Transverse colon (tissue), 3 donors: ENCODE measurements at regions not wholly inside any gene's neighbourhood (a gene's known extent, or its start where the extent isn't known, plus 50 kb on each side); places are given as distances from the start of the nearest gene placed in this dataset.

Source experiments
- CTCF ChIP-seq, 5 experiments: fragments of 200-600 bp in 3 of 5; fragments of 450-650 bp in 2 of 5; sonication (generic) in 3 of 5; IDR thresholded peaks; 1 replicate in 2 of 5; 2 replicates in 3 of 5; pipeline ENCODE4 v1.5.1; 2016 to 2017; ENCODE audit warnings: antibody characterized with exemption in 5 of 5, inconsistent platforms in 3 of 5, mild to moderate bottlenecking in 2 of 5, moderate library complexity in 1 of 5
- EP300 ChIP-seq: sonication (generic); formaldehyde crosslinking; IDR thresholded peaks from one replicate; pipeline ENCODE4 v1.6.1; 2017; ENCODE audit warnings: antibody characterized with exemption, low read depth
- POLR2A ChIP-seq: fragments of 450-650 bp; IDR thresholded peaks from one replicate; pipeline ENCODE4 v1.6.1; 2016; ENCODE audit warnings: antibody characterized with exemption, mild to moderate bottlenecking, moderate library complexity

GRCh38 chr3:193134856-193135255 is 106.2 kb upstream of the PLAAT1 start:
- TF ChIP-seq POLR2A = no peak
- no peak for TF ChIP-seq CTCF (IDR thresholded peaks at IDR 0.05)
- TF ChIP-seq EP300 = no peak
